Mammary epithelial cell (primary cell): ENCODE measurements at regions not wholly inside any gene's neighbourhood (a gene's known extent, or its start where the extent isn't known, plus 50 kb on each side); places are given as distances from the start of the nearest gene placed in this dataset.

Experiments used
- CTCF ChIP-seq, 2 donors: IDR thresholded peaks in 1 of 2; conservative IDR thresholded peaks in 1 of 2; 2 replicates each; pipeline ENCODE4 v1.5.1; 2011 to 2012; ENCODE audit warnings: inconsistent platforms in 2 of 2, low read length in 2 of 2, mild to moderate bottlenecking in 2 of 2, control low read depth in 1 of 2, low read depth in 1 of 2; ENCODE audit not compliant: insufficient read depth in 1 of 2; ENCODE audit errors: extremely low read depth in 1 of 2
- EZH2 ChIP-seq: IDR thresholded peaks from 2 replicates; pipeline ENCODE4 v1.6.1; 2012; ENCODE audit warnings: low read length, inconsistent platforms, borderline replicate concordance

- TF ChIP-seq CTCF (conservative IDR thresholded peaks at IDR 0.05 in 1 of 2, IDR thresholded peaks at IDR 0.05 in 1 of 2; ENCODE audit: extremely low read depth in 1 of 2, insufficient read depth in 1 of 2, low read depth in 1 of 2, low read length in 2 of 2) (no peak), EZH2 (no peak)
Measured at GRCh38 chr12:68450947-68451260, 118.7 kb upstream of the MDM1 start.
